Calu3 (cell line): ENCODE measurements at regions not wholly inside any gene's neighbourhood (a gene's known extent, or its start where the extent isn't known, plus 50 kb on each side); places are given as distances from the start of the nearest gene placed in this dataset.

Experiments used
- BruUV-seq: library from RNA; stranded (reverse); fragments of 400-500 nt; replicated peaks from 2 replicates; lab custom pipeline; 2021; lab: Mats Ljungman, UMichigan
- CTCF ChIA-PET: fragments of 300-600 bp; sonication (Branson Sonifier 250); formaldehyde crosslinking; loops from one replicate; lab custom pipeline; 2022; ENCODE audit warnings: antibody characterized with exemption; lab: Charles Lee
- DNase-seq: peaks from one replicate; pipeline ENCODE4 v3.0.0; 2022
- H3K27ac Mint-ChIP-seq: one replicate; pipeline ENCODE4 v1.8.0; 2022; ENCODE audit warnings: mixed read lengths; ENCODE audit not compliant: unreplicated experiment
- H3K27me3 Mint-ChIP-seq: one replicate; pipeline ENCODE4 v1.8.0; 2022; ENCODE audit warnings: mixed read lengths; ENCODE audit not compliant: unreplicated experiment
- H3K36me3 Mint-ChIP-seq: one replicate; pipeline ENCODE4 v1.8.0; 2022; ENCODE audit warnings: mild to moderate bottlenecking, moderate library complexity, mixed read lengths; ENCODE audit not compliant: insufficient read depth, unreplicated experiment
- H3K4me1 Mint-ChIP-seq: one replicate; pipeline ENCODE4 v1.8.0; 2022; ENCODE audit warnings: mild to moderate bottlenecking, low read depth, mixed read lengths; ENCODE audit not compliant: unreplicated experiment
- H3K4me3 Mint-ChIP-seq: one replicate; pipeline ENCODE4 v1.8.0; 2022; ENCODE audit warnings: mild to moderate bottlenecking, low read depth, moderate library complexity, mixed read lengths; ENCODE audit not compliant: unreplicated experiment
- H3K9me3 Mint-ChIP-seq: one replicate; pipeline ENCODE4 v1.8.0; 2022; ENCODE audit warnings: low read depth, mixed read lengths; ENCODE audit not compliant: unreplicated experiment
- intact Hi-C: fragments of 100-400 bp; cut with micrococcal nuclease; formaldehyde crosslinking; loops from one replicate; pipeline ENCODE4 v1.10.0; 2022; ENCODE audit not compliant: unreplicated experiment
- TF ChIP-seq, protein P1 (sequence below): fragments of 200-600 bp; IDR thresholded peaks from one replicate; pipeline ENCODE4 v1.8.0; 2022; ENCODE audit warnings: antibody characterized with exemption; ENCODE audit not compliant: unreplicated experiment

GRCh38 chr13:90121784-90122183 is 1225.7 kb upstream of the MIR17HG start:
- DNase-seq: no peak
- intact Hi-C loops: no loop called here
- H3K36me3 Mint-ChIP-seq: no peaks in the 10 kb centered on the region
- H3K9me3 Mint-ChIP-seq: no peaks in the 10 kb centered on the region
- BruUV-seq: no TSS peak
- CTCF ChIA-PET: no interaction called here
- H3K27me3 Mint-ChIP-seq: no peaks in the 10 kb centered on the region
- H3K4me3 Mint-ChIP-seq: no peak overlapping the region
- no peak overlapping the region for H3K27ac Mint-ChIP-seq
- H3K4me1 Mint-ChIP-seq: no peaks in the 10 kb centered on the region
- TF ChIP-seq, protein P1, sequence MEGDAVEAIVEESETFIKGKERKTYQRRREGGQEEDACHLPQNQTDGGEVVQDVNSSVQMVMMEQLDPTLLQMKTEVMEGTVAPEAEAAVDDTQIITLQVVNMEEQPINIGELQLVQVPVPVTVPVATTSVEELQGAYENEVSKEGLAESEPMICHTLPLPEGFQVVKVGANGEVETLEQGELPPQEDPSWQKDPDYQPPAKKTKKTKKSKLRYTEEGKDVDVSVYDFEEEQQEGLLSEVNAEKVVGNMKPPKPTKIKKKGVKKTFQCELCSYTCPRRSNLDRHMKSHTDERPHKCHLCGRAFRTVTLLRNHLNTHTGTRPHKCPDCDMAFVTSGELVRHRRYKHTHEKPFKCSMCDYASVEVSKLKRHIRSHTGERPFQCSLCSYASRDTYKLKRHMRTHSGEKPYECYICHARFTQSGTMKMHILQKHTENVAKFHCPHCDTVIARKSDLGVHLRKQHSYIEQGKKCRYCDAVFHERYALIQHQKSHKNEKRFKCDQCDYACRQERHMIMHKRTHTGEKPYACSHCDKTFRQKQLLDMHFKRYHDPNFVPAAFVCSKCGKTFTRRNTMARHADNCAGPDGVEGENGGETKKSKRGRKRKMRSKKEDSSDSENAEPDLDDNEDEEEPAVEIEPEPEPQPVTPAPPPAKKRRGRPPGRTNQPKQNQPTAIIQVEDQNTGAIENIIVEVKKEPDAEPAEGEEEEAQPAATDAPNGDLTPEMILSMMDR: no peak

DNA sequence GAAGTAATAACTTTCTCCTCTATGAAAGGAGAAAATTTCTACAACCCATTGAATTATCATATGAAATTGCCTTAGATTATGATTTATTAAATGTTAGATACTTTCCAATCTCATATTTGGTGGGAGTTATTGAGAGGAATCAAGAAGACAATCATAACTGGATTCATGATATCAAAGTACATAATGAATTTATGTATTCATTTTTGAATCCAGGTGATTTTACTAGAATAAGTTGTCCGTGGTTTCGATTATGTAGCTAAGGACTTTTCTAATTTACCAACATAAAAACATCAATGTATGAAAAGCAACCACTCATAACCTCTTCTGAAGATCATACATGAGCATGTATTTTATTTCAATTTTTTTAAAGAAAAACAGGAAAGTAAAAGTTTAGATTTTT is 1225.0 kb upstream of the MIR17HG start:
- intact Hi-C loops: no loop called here
- Mint-ChIP-seq H3K4me3 (no peak overlapping the region), H3K27ac (no peak overlapping the region), H3K9me3 (no peaks in the 10 kb centered on the region), H3K27me3 (no peaks in the 10 kb centered on the region), H3K4me1 (no peaks in the 10 kb centered on the region), H3K36me3 (no peaks in the 10 kb centered on the region)
- CTCF ChIA-PET: no interaction called here
- BruUV-seq: no TSS peak
- DNase-seq: no peak
- TF ChIP-seq, protein P1: no peak

DNA sequence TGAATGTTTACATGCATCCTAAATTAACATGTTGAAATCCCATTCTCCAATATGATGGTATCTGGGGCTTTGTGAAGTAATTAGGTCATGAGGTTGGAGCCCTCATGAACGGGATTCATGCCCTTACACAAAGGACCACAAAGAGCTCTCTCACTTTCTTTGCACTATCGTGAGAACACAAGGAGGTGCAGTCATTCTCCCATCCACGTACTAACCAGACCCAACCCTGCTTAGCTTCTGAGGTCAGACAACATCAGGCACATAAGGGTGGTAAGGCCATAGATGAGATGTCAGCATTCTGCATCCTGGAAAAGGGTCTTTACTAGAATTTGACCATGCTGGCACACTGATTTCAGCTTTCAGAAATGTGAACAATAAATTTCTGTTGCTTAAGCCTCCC is 1211.9 kb upstream of the MIR17HG start:
- H3K4me3 Mint-ChIP-seq: no peak overlapping the region
- no TSS peak for BruUV-seq
- DNase-seq: no peak
- intact Hi-C loops: loop anchor here (5.0 kb wide), 1 partner anchor 193 kb away; no protein-coding TSS in a partner anchor
- TF ChIP-seq, protein P1: no peak
- H3K36me3 Mint-ChIP-seq: no peaks in the 10 kb centered on the region
- H3K27ac Mint-ChIP-seq: no peak overlapping the region
- CTCF ChIA-PET: no interaction called here
- no peaks in the 10 kb centered on the region for H3K9me3 Mint-ChIP-seq
- no peaks in the 10 kb centered on the region for H3K4me1 Mint-ChIP-seq
- no peaks in the 10 kb centered on the region for H3K27me3 Mint-ChIP-seq

- H3K9me3 Mint-ChIP-seq: no peaks in the 10 kb centered on the region
- intact Hi-C loops: no loop called here
- TF ChIP-seq, protein P1: no peak
- no peak overlapping the region for H3K27ac Mint-ChIP-seq
- no peaks in the 10 kb centered on the region for H3K4me1 Mint-ChIP-seq
- H3K4me3 Mint-ChIP-seq: no peak overlapping the region
- CTCF ChIA-PET: no interaction called here
- H3K27me3 Mint-ChIP-seq: no peaks in the 10 kb centered on the region
- DNase-seq: no peak
- H3K36me3 Mint-ChIP-seq: no peaks in the 10 kb centered on the region
- BruUV-seq: no TSS peak
These were observed 1205.2 kb upstream of the MIR17HG start for GRCh38 chr13:90142251-90142650.
